Activated CD4-positive, alpha-beta memory T cell treated with anti-CD3 and anti-CD28 coated beads, Interleukin-2, amount 10 ng/mL, durations not matched to agents 7 days and 5 days (primary cell): ENCODE measurements at regions not wholly inside any gene's neighbourhood (a gene's known extent, or its start where the extent isn't known, plus 50 kb on each side); places are given as distances from the start of the nearest gene placed in this dataset.

Experiments used
- CTCF ChIA-PET: fragments of 350-600 bp; sonication (Branson Sonifier 250); formaldehyde crosslinking; loops from one replicate; lab custom pipeline; 2021; ENCODE audit warnings: antibody characterized with exemption, inconsistent platforms; lab: Charles Lee
- POLR2A ChIA-PET: fragments of 350-600 bp; sonication (Branson Sonifier 250); formaldehyde crosslinking; loops from one replicate; lab custom pipeline; 2021; ENCODE audit warnings: antibody characterized with exemption; lab: Charles Lee
- DNase-seq: peaks from one replicate; pipeline ENCODE4 v3.0.0-alpha.2; 2020
- H3K27ac Mint-ChIP-seq: one replicate; pipeline ENCODE4 v1.8.0; 2021; ENCODE audit warnings: mild to moderate bottlenecking, mixed read lengths
- H3K27me3 Mint-ChIP-seq: one replicate; pipeline ENCODE4 v1.8.0; 2021; ENCODE audit warnings: mixed read lengths
- H3K36me3 Mint-ChIP-seq: one replicate; pipeline ENCODE4 v1.8.0; 2021; ENCODE audit warnings: low read depth, mixed read lengths
- H3K4me1 Mint-ChIP-seq: one replicate; pipeline ENCODE4 v1.8.0; 2021; ENCODE audit warnings: mixed read lengths
- H3K4me3 Mint-ChIP-seq: one replicate; pipeline ENCODE4 v1.8.0; 2021; ENCODE audit warnings: mild to moderate bottlenecking, mixed read lengths
- H3K9me3 Mint-ChIP-seq: one replicate; pipeline ENCODE4 v1.8.0; 2021; ENCODE audit warnings: mixed read lengths

DNA sequence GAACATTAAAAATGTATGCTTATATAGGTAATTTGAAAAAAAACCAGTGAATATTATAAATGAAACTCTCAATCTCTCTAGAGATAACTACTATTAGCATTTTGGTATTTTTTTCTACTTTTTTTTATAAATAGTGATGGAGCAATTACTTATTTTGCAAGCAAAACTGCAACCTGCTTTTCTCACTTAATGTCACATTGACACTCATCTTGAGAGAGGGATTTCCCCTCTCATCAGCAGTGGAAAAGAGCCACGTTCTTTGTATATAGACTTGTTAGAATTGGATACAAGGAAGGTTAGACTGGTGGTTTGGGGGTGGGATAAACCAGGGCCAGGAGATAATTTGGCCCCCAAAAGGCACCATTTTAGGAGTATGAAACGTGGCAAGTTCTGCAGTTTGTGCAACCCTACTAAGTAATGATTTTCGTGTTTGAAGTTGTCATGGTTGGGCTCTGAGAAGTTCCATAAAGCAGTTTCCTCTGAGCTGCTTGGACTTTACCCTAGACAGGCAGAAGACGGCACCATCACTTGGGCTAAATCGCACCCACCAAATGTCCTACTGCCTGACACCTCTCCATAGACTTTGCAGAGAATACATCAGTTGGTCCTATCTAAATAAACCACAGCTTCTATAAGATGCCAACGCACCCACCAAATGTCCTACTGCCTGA, 194.0 kb downstream of the ACTR3 start:
- Mint-ChIP-seq H3K36me3 (no peaks in the 10 kb centered on the region), H3K27me3 (peaks cover 2% of the 10 kb centered on the region), H3K9me3 (no peaks in the 10 kb centered on the region), H3K4me1 (no peaks in the 10 kb centered on the region), H3K4me3 (no peak overlapping the region), H3K27ac (no peak overlapping the region)
- CTCF ChIA-PET, result no interaction called here
- no peak for DNase-seq
- POLR2A ChIA-PET, result no interaction called here

DNA sequence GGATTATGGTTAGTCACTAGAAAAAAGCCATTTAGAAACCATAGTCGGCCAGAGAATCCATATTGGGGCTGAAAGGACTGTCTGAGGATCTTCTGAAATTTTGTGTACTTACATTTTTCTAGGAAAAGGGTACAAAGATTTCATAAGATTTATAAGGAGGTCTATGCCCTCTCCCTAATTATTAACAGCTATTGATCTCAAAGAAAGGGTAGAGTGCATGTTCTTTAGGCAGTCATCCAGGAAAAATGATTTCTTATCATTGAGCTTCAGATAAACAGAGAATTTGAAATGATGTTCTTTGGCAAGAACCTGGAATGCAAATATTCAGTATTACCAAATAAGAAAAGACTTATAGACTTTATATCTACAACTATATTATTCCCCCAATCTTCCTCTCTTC, 195.3 kb downstream of the ACTR3 start:
- ChIA-PET CTCF (no interaction called here), POLR2A (no interaction called here)
- H3K27ac Mint-ChIP-seq, result no peak overlapping the region
- DNase-seq, result no peak
- peaks cover 4% of the 10 kb centered on the region for H3K27me3 Mint-ChIP-seq
- no peak overlapping the region for H3K4me3 Mint-ChIP-seq
- H3K36me3 Mint-ChIP-seq, result no peaks in the 10 kb centered on the region
- no peaks in the 10 kb centered on the region for H3K4me1 Mint-ChIP-seq
- H3K9me3 Mint-ChIP-seq, result no peaks in the 10 kb centered on the region

DNA sequence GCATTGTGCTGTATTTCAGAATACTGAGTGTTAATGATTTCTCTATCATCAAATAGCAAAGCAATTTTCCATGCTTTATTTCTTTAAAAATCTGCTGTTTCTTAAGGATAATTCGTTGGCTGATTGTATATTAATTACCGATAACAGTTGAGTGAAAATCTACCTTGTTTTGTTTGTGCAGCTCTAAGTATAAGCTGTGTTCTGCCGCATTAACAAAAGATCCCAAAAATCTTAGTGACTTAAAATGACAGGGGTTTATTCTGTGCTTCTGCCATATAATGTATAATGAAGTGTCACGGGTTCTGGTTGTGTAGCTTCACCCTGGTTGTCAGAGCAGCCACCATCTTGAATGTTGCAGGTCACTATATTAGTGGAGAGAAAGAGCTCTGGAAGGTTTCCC, 196.1 kb downstream of the ACTR3 start:
- DNase-seq, result no peak
- Mint-ChIP-seq H3K9me3 (no peaks in the 10 kb centered on the region), H3K4me1 (no peaks in the 10 kb centered on the region), H3K27ac (no peak overlapping the region), H3K4me3 (no peak overlapping the region), H3K36me3 (no peaks in the 10 kb centered on the region), H3K27me3 (peaks cover 8% of the 10 kb centered on the region)
- ChIA-PET POLR2A (no interaction called here), CTCF (no interaction called here)

DNA sequence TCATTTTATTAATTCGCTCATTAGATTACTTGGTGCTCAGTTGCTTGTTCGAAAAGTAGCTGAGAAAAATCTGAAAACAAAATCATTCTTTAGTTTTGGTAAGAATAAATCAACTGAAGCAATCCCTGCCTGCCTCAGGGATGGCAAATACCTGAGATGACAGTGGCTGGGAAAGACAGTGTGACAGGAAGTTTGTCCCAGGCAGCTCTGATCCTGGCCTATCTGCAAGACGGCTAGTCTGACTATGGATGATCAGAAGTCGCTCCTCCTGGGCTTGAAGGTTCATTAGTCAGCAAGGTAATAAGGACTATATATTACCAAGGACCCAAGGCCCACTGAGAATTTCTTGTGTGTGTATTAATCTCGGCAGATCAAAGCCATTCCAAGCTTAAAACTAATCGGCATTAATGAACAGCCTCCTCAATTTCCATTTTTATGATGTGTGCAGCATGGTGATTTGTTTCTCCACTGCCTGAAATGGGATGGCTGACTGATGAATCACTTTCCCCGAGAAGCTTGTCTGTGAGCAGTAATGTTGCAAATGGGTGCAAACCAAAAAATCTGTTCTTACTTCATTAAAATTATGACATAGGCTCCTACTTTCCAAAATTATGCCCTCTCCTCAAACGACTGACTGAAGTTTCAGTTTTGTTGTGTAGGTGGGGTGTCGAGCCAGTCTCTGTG, 199.9 kb downstream of the ACTR3 start:
- Mint-ChIP-seq H3K36me3 (no peaks in the 10 kb centered on the region), H3K9me3 (no peaks in the 10 kb centered on the region), H3K27ac (no peak overlapping the region), H3K4me3 (no peak overlapping the region), H3K4me1 (no peaks in the 10 kb centered on the region), H3K27me3 (peaks cover 6% of the 10 kb centered on the region)
- POLR2A ChIA-PET, result no interaction called here
- CTCF ChIA-PET, result no interaction called here
- no peak for DNase-seq

DNA sequence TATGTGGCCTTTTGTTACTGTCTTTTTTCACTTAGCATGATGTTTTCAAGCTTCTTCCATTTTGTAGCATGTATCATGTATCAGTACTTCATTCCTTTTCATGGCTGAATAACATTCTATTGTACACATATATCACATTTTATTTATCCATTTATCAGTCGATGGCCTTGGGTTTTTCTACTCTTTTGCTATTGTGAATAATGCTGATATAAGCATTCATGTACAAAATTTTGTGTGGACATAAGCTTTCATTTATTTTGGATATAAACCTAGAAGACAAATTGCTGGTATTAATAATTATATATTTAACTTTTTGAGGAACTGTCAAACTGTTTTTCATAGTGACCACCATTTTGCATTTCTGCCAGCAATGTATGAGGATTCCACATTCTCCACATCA, 201.1 kb downstream of the ACTR3 start:
- H3K36me3 Mint-ChIP-seq, result no peaks in the 10 kb centered on the region
- H3K4me1 Mint-ChIP-seq, result no peaks in the 10 kb centered on the region
- H3K4me3 Mint-ChIP-seq, result no peak overlapping the region
- peaks cover 6% of the 10 kb centered on the region for H3K27me3 Mint-ChIP-seq
- DNase-seq, result no peak
- ChIA-PET CTCF (no interaction called here), POLR2A (no interaction called here)
- H3K27ac Mint-ChIP-seq, result no peak overlapping the region
- H3K9me3 Mint-ChIP-seq, result peaks cover 4% of the 10 kb centered on the region

DNA sequence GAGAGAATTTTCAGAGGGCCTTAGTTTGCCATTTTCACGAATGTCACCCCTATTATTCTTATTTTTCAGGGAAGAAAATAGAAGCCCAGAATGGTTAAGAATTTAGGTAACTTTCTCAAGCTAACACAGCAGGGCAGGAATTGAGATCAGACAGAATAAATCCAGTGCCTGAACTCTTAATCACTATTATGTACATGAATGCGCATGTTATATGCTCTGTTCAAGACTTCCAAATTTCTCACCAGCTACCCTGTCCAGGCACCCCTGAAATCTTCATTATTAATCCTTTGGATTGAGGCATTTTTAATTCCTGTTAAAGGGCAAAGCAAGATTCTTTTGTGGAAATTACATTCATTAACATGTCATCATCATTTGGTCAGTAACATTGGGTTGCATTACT, 218.4 kb downstream of the ACTR3 start:
- Mint-ChIP-seq H3K27me3 (peaks cover 6% of the 10 kb centered on the region), H3K36me3 (no peaks in the 10 kb centered on the region), H3K4me1 (no peaks in the 10 kb centered on the region), H3K9me3 (peaks cover 3% of the 10 kb centered on the region), H3K27ac (no peak overlapping the region), H3K4me3 (no peak overlapping the region)
- CTCF ChIA-PET, result no interaction called here
- POLR2A ChIA-PET, result no interaction called here
- DNase-seq, result no peak

DNA sequence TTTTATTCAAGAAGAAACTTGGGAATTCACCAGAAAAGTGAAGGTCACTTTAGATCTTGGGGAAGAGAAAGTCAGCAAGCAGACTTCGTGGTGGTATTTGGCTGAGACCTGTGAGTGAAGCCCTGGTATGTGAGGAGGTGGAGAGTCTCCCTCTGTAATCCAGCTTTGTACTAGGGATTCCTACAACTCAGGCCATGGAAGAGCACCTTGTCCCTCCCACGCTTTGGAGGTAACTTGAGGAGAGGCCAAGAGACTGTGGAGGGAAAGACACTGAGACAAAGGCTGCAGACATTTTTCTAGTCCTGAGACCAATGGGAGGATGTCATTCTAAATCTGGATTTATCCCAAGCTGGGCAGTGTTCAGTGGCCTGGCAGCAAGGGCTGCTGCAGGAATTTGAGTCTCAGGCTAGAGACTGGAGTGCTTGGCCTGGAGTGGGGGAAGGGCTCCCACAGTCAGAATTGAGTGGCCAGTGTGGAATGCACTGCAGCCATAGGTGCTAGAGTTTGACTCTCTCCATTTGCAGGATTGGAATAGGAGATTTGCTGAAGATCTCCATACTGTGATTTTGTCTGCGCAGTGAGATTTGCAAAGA, 219.0 kb downstream of the ACTR3 start:
- H3K27ac Mint-ChIP-seq, result no peak overlapping the region
- H3K9me3 Mint-ChIP-seq, result peaks cover 3% of the 10 kb centered on the region
- no peaks in the 10 kb centered on the region for H3K4me1 Mint-ChIP-seq
- peaks cover 6% of the 10 kb centered on the region for H3K27me3 Mint-ChIP-seq
- POLR2A ChIA-PET, result no interaction called here
- CTCF ChIA-PET, result no interaction called here
- H3K4me3 Mint-ChIP-seq, result no peak overlapping the region
- no peak for DNase-seq
- no peaks in the 10 kb centered on the region for H3K36me3 Mint-ChIP-seq

DNA sequence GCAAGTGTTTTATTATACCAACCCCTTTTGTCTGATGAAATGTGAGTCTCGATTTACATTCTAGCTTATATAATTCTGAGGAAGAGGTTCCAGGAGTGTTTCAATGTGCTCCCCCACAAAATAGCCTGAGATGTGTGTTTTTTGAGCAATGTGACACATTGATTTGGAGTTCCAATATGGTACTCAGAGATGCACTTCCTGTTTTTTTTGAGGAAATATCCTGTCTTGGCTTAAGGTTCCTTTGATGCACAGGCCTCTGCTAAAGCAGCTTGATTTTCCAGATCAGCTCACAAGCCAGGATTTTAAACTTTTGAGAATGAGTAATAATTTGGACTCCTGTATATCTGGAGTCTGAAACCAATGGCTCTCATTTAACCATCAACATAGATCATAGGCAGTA, 221.4 kb downstream of the ACTR3 start:
- CTCF ChIA-PET, result no interaction called here
- POLR2A ChIA-PET, result no interaction called here
- Mint-ChIP-seq H3K36me3 (no peaks in the 10 kb centered on the region), H3K9me3 (no peaks in the 10 kb centered on the region), H3K27ac (no peak overlapping the region), H3K27me3 (peaks cover 2% of the 10 kb centered on the region), H3K4me3 (no peak overlapping the region), H3K4me1 (no peaks in the 10 kb centered on the region)
- DNase-seq, result no peak

DNA sequence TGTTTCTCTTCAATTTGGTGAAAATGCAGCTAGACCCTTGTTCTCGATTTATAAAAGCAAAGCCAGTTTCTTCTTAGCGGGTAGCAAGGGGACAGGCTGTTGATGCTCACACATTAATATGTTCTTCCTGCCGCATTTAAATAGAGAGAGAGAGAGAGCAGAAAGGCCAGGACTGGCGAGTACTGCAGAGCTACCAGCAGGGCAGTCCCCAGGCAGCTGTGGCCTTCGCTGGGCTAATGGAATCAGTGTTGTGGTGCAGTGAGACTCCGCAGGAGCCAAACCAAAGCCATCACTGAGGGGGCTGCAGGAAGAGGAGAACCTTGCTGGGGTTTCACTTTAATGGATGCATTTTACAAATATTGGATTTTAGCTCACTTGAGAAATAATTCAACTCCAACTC, 223.6 kb downstream of the ACTR3 start:
- Mint-ChIP-seq H3K9me3 (no peaks in the 10 kb centered on the region), H3K36me3 (no peaks in the 10 kb centered on the region), H3K27me3 (no peaks in the 10 kb centered on the region), H3K27ac (no peak overlapping the region), H3K4me3 (no peak overlapping the region), H3K4me1 (no peaks in the 10 kb centered on the region)
- DNase-seq, result no peak
- CTCF ChIA-PET, result no interaction called here
- POLR2A ChIA-PET, result no interaction called here

DNA sequence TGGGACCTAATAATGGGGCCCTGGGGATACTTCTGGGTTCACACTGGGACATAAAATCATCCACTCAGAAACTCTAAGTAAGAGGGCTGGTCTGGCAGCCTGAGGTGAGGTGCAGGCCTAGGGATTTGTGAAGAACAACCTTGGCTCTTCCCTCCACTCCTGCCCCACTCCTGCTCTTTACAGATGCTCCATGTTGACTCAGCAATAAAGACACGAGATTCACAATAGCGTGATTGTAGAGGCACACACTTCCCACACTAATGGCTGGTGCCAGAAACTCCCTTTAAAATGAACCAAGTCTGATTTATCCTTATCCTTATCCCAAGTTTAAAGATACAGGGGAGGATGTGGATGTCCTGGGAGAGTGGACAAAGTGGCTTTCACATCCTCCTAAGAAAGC, 228.2 kb downstream of the ACTR3 start:
- Mint-ChIP-seq H3K27ac (no peak overlapping the region), H3K4me3 (no peak overlapping the region), H3K4me1 (no peaks in the 10 kb centered on the region), H3K9me3 (no peaks in the 10 kb centered on the region), H3K36me3 (no peaks in the 10 kb centered on the region), H3K27me3 (no peaks in the 10 kb centered on the region)
- POLR2A ChIA-PET, result no interaction called here
- CTCF ChIA-PET, result no interaction called here
- DNase-seq, result no peak

DNA sequence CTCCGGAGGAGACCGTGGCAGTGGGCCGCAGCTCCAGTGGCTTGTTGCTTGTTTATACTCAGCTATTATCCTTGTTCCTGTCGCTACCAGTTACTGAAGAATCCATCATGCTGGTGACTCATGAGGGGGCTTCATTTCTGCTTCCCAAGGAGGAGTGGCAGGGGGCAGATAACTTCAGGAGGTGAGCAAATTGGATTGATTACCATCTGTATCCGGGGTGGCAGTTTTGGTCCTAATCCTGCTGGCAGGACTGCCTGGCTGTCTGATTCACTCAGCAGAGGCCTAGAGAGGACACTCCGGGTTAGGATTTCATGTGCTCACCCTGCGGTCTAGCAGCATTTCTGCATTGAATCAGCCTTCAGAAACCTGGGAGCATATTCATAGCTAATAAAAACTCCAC, 230.0 kb downstream of the ACTR3 start:
- Mint-ChIP-seq H3K4me3 (no peak overlapping the region), H3K36me3 (no peaks in the 10 kb centered on the region), H3K27me3 (peaks cover 2% of the 10 kb centered on the region), H3K4me1 (no peaks in the 10 kb centered on the region), H3K9me3 (no peaks in the 10 kb centered on the region), H3K27ac (no peak overlapping the region)
- no peak for DNase-seq
- ChIA-PET POLR2A (no interaction called here), CTCF (no interaction called here)

DNA sequence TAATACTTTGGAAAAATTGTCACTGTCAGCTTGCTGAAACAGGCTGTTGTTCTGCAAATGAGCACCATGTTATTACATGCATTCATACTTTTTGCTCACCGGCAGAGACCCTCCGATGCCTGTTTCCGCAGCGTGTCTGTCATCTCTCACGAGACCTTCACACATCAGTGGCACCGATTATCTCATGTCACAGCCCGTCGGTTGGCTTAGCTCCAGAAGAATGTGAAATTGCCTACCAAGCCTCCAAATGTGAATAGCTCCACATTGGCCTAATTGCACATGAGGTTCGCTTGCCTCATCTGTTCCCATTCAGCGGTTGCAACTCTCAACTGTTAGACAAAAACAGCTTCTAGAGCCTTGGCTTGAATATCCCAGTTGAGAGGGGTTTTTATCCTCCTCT, 233.0 kb downstream of the ACTR3 start:
- no peak for DNase-seq
- CTCF ChIA-PET, result no interaction called here

DNA sequence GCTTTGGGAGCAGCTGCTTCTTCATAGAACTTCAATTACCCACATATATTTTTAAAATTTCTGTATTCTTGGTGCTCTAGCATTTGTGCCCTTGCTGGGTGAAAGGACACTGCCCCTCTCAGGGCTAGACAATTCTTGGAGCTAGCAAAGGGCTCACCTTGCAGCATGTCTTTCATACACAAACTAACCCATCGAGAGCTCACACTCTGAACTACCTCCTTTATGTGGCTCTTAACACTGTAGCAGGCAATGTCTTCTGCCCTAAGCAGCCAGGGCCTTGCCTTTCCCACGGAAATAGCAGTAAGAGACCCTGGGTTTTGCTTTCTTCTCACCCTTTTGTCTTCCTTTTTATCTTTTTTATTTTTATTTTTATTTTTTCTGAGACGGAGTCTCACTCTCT, 234.0 kb downstream of the ACTR3 start:
- no peaks in the 10 kb centered on the region for H3K36me3 Mint-ChIP-seq
- H3K4me1 Mint-ChIP-seq, result no peaks in the 10 kb centered on the region
- peaks cover 4% of the 10 kb centered on the region for H3K27me3 Mint-ChIP-seq
- ChIA-PET CTCF (no interaction called here), POLR2A (no interaction called here)
- DNase-seq, result no peak
- no peak overlapping the region for H3K27ac Mint-ChIP-seq
- no peaks in the 10 kb centered on the region for H3K9me3 Mint-ChIP-seq
- no peak overlapping the region for H3K4me3 Mint-ChIP-seq

More for the DNA sequence above, 233.0 kb downstream of the ACTR3 start:
- no peak overlapping the region for H3K27ac Mint-ChIP-seq
- no peaks in the 10 kb centered on the region for H3K9me3 Mint-ChIP-seq
- no peaks in the 10 kb centered on the region for H3K4me1 Mint-ChIP-seq
- peaks cover 4% of the 10 kb centered on the region for H3K27me3 Mint-ChIP-seq
- POLR2A ChIA-PET, result no interaction called here
- no peak overlapping the region for H3K4me3 Mint-ChIP-seq
- H3K36me3 Mint-ChIP-seq, result no peaks in the 10 kb centered on the region

DNA sequence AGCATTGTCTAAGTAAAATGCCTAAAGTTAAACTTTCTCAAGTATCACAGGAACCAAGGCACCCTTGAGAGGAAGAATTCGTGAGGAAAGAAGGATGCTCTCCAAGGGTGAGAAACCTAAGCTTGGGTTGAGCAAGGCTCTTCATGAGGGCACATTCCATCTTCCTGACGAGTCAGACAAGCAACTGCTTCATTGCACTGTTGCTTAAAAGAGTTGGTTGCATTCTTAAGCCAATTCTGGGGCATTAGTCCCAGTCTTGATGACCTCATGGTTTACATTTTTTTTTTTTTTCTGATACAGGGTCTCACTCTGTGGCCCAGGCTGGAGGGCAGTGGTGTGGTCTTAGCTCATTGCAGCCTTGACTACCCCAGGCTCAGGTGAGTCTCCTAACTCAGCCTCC, 237.5 kb downstream of the ACTR3 start:
- no peak for DNase-seq
- Mint-ChIP-seq H3K9me3 (no peaks in the 10 kb centered on the region), H3K27ac (no peak overlapping the region), H3K36me3 (no peaks in the 10 kb centered on the region), H3K27me3 (peaks cover 4% of the 10 kb centered on the region), H3K4me1 (no peaks in the 10 kb centered on the region), H3K4me3 (no peak overlapping the region)
- POLR2A ChIA-PET, result no interaction called here
- CTCF ChIA-PET, result no interaction called here
